T-helper 17 cell (primary cell): ENCODE measurements at regions not wholly inside any gene's neighbourhood (a gene's known extent, or its start where the extent isn't known, plus 50 kb on each side); places are given as distances from the start of the nearest gene placed in this dataset.
A peak's percentile ranks its signal among the peaks of the same experiment; 100 is the strongest.

Experiments used
- ATAC-seq: fragments of 150-1000 bp; cut with Tn5 transposase; 2 replicates; pipeline ENCODE4 v1.10.0; 2021; ENCODE audit warnings: mild to moderate bottlenecking, moderate library complexity
- DNase-seq, 3 donors: peaks; one replicate each; pipeline versions ENCODE4 v3.0.0 to v3.0.0-alpha.2; 2020 to 2021
- H3K9me3 ChIP-seq: one replicate; pipeline ENCODE4 v1.7.0; 2013; ENCODE audit warnings: low read length, mild to moderate bottlenecking; ENCODE audit not compliant: control insufficient read depth, poor library complexity, severe bottlenecking
- H3K27ac Mint-ChIP-seq: one replicate; pipeline ENCODE4 v1.8.0; 2022; ENCODE audit warnings: mild to moderate bottlenecking, moderate library complexity, mixed read lengths
- H3K27me3 Mint-ChIP-seq: one replicate; pipeline ENCODE4 v1.8.0; 2022; ENCODE audit warnings: mixed read lengths
- H3K36me3 Mint-ChIP-seq: one replicate; pipeline ENCODE4 v1.8.0; 2022; ENCODE audit warnings: low read depth, mixed read lengths
- H3K4me1 Mint-ChIP-seq: one replicate; pipeline ENCODE4 v1.8.0; 2022; ENCODE audit warnings: mild to moderate bottlenecking, mixed read lengths
- H3K4me3 Mint-ChIP-seq: one replicate; pipeline ENCODE4 v1.8.0; 2022; ENCODE audit warnings: mild to moderate bottlenecking, moderate library complexity, mixed read lengths

DNA sequence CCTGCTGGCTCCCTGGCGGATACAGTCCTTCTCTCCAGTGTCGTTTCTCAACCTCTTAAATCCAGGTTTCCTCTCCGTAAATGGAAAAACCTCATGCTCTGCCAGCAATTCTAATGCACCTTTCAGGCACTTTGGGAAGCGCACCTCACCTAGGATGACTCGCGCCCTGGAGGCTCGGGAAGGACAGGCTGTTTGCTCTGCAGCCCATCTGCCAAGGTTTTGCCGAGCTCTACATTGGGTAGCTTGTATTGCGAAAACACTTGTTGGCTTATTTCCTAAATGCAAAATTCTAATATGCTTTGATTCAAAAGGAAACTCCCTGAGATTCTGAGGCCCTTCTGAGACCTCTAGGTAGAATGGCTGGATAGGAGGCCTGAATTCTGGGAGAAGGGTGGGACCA is 102.6 kb upstream of the MLN start:
- Mint-ChIP-seq H3K4me3 (peak overlapping the region; percentile 89), H3K4me1 (peaks cover 53% of the 10 kb centered on the region), H3K27me3 (no peaks in the 10 kb centered on the region), H3K27ac (peak overlapping the region; percentile 92), H3K36me3 (no peaks in the 10 kb centered on the region)
- H3K9me3 ChIP-seq, result no peaks in the 10 kb centered on the region
- ATAC-seq (no peak), DNase-seq (no peak)

DNA sequence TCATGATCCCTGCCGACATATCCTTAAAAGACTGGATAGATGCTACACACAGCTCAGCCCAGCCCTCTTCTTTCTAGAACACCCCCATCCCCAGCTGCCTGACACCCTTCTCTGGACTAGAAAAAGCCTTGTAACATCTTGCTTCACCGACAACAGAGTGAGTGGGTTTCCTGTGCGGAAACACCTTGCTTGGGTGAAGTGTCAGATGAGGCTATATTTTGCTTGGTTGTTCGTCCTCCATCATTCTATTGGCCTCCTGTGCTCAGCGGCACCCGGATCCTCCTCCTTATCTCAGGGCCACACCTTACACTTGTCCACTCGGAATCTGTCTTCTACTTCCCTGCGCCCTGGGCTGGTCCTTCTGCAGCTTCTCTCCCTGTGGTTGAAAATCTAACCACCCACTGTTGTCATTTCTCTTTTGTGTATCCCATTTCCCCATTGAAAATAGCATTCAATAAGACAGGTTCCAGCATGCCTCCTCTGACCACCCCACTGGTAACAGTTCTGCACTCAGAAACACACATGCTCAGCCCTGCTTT is 101.3 kb upstream of the MLN start:
- ATAC-seq (peak; percentile 77), DNase-seq (peak in 2 of 3 donors; percentile 22 to 30)
- Mint-ChIP-seq H3K27me3 (no peaks in the 10 kb centered on the region), H3K4me3 (peak overlapping the region; percentile 89), H3K27ac (peak overlapping the region; percentile 92), H3K36me3 (no peaks in the 10 kb centered on the region), H3K4me1 (peaks cover 51% of the 10 kb centered on the region)
- H3K9me3 ChIP-seq, result no peaks in the 10 kb centered on the region

DNA sequence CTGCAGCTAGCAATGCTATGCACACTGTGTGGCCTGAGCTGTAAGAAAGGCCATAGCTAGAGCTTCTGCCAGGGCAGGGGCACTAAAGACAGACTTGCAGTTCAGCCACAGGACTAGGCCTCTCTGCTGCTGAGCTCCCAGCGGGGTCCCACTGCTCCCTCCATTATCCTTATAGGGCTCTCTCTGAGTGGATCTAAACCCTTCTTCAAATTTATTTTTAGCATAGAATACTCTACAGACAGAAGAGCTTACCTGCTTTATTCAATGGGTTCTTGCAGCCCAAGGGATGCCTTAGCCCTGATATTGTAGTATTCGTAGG is 100.9 kb upstream of the MLN start:
- DNase-seq (no peak), ATAC-seq (no peak)
- Mint-ChIP-seq H3K27ac (peak overlapping the region; percentile 92), H3K4me1 (peaks cover 47% of the 10 kb centered on the region), H3K27me3 (no peaks in the 10 kb centered on the region), H3K36me3 (no peaks in the 10 kb centered on the region), H3K4me3 (peak overlapping the region; percentile 89)
- H3K9me3 ChIP-seq, result no peaks in the 10 kb centered on the region

DNA sequence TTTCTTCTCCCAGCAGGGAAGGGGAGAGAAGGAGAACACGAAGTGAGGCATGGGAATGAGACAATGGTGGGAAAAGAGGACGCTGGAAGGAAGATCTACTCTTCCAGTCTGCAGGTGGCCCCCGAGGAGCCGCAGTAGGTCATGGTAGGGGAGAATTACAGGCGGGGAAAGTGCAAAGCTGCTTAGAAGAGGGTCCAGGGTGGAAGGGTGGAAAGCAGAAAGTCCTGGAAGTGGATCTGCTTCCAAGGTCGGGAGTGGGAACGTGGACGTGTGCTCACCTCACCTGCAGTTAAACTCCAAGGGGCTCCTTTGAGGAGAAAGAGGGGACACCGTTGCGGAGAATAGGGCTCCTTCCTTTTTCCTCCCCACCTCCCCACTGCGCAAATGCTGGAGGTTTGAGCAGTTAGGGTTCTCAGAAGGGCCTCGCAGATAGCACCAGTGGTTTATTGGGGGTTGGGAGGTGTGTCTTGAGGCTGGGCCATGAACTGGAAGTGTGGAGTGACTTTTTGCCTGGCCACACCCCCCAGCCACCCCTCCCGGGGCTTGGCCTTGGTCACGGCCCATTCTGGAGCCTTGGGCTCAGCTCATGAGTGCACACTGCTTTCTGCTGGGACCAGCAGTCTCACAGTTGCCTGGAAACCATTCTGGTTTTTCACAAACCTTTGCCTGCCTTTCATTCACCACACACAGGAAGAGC is 100.4 kb upstream of the MLN start:
- peaks cover 47% of the 10 kb centered on the region for H3K4me1 Mint-ChIP-seq
- DNase-seq, result peak; percentile 28 to 44 (median 32)

DNA sequence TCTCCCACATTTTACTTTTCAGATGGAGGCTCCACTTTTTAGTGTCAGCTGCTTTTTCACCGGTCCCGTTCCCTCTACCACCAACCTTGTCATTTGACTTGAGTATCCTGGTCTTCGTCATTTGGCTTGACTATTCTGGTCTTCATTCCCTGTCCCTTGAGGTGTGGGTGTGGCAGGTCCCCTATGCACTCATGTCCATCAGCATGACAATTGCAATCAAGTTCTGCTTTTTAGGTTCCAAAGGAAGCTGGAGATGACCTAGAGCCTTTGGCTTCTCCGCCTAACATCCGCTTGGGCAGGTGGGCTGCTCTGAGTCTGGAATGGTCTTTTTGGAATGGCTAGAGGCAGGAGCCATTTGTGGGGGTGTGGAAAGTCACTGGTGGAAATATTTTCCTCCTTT is 99.8 kb upstream of the MLN start:
- ATAC-seq, result no peak
- Mint-ChIP-seq H3K27ac (peak overlapping the region; percentile 92), H3K4me1 (peaks cover 44% of the 10 kb centered on the region), H3K36me3 (no peaks in the 10 kb centered on the region), H3K4me3 (peak overlapping the region; percentile 89), H3K27me3 (no peaks in the 10 kb centered on the region)
- no peak for DNase-seq
- H3K9me3 ChIP-seq, result no peaks in the 10 kb centered on the region

More for the DNA sequence above, 100.4 kb upstream of the MLN start:
- H3K27me3 Mint-ChIP-seq, result no peaks in the 10 kb centered on the region
- no peaks in the 10 kb centered on the region for H3K36me3 Mint-ChIP-seq
- H3K9me3 ChIP-seq, result no peaks in the 10 kb centered on the region
- H3K27ac Mint-ChIP-seq, result peak overlapping the region; percentile 92
- ATAC-seq, result peak; percentile 89
- peak overlapping the region; percentile 89 for H3K4me3 Mint-ChIP-seq

DNA sequence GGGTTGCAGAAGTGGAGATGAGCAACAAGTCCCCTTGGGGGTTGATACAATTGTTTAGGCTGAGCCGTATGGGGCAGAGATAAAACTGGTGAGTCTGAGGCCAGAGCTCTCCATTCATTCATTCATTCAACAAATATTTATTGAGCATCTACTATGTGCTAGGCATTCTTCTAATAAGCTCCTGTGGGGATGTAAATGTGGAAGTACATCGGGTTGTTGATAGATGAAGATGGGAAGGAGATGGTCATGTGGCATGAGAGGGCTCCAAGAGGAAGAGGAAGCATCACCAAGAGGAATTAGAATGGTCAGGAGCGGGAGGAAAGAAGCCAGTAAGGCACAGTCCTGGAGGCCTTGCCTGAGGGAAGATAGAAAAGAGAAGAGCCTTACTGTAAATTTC is 98.7 kb upstream of the MLN start:
- H3K4me3 Mint-ChIP-seq, result no peak overlapping the region
- ATAC-seq (no peak), DNase-seq (no peak)
- peak overlapping the region; percentile 60 for H3K27ac Mint-ChIP-seq
- no peaks in the 10 kb centered on the region for H3K36me3 Mint-ChIP-seq
- H3K9me3 ChIP-seq, result no peaks in the 10 kb centered on the region
- H3K27me3 Mint-ChIP-seq, result no peaks in the 10 kb centered on the region
- peaks cover 43% of the 10 kb centered on the region for H3K4me1 Mint-ChIP-seq

DNA sequence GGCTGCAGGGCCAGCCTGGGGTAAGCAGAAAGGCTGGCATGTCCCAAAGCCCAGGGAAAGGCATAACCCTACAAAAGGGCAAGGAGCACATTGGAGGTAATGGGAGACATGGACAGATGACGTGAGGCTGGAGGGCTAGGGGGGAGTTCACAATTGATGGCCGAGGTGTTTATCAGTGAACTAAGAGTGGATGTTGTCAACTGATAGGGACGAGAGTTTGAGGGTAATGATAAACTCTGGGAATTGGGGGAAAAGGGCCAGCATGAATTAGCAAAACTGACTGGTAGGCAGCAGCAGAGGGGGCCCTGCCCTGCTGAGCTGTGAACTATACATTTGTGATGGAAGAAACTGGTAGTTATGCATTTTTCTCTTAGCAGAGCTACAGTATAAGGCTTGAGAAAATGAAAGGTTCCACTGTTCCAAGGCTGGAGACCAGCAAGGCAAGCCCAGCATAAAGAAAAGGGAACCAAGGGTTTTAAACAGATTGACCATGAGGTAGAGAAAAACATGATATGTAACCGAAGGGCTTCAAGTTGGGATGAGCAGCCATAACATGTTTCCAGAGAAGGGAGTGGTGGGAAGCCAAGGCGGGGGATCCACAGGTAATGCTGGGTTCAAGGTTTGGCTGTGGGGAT is 98.1 kb upstream of the MLN start:
- Mint-ChIP-seq H3K27ac (peak overlapping the region; percentile 60), H3K36me3 (no peaks in the 10 kb centered on the region), H3K27me3 (no peaks in the 10 kb centered on the region), H3K4me3 (no peak overlapping the region), H3K4me1 (peaks cover 41% of the 10 kb centered on the region)
- no peaks in the 10 kb centered on the region for H3K9me3 ChIP-seq
- DNase-seq (no peak), ATAC-seq (no peak)

DNA sequence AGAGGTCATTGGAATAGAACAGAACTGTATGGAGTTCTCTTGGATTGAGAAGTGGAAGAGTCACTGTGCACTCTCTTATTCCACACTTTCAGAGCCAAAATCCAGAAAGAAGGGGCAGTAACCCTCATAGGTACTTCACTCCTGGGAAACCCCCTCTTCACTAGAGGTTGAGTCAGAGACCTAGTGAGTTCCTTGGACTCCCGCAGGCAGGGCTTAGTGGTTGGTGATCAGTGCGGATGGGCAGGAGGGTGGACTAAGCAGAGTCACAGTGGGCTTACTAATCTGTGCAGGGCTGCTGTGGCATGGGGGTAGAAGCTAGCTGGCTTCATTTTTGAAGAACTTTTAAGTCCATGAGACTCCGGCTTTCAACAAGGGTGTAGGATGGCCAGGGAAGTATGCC is 95.0 kb upstream of the MLN start:
- ATAC-seq, result no peak
- H3K9me3 ChIP-seq, result no peaks in the 10 kb centered on the region
- no peaks in the 10 kb centered on the region for H3K27me3 Mint-ChIP-seq
- no peak overlapping the region for H3K4me3 Mint-ChIP-seq
- no peaks in the 10 kb centered on the region for H3K36me3 Mint-ChIP-seq
- no peak for DNase-seq
- peak overlapping the region; percentile 59 for H3K27ac Mint-ChIP-seq
- peaks cover 18% of the 10 kb centered on the region for H3K4me1 Mint-ChIP-seq

DNA sequence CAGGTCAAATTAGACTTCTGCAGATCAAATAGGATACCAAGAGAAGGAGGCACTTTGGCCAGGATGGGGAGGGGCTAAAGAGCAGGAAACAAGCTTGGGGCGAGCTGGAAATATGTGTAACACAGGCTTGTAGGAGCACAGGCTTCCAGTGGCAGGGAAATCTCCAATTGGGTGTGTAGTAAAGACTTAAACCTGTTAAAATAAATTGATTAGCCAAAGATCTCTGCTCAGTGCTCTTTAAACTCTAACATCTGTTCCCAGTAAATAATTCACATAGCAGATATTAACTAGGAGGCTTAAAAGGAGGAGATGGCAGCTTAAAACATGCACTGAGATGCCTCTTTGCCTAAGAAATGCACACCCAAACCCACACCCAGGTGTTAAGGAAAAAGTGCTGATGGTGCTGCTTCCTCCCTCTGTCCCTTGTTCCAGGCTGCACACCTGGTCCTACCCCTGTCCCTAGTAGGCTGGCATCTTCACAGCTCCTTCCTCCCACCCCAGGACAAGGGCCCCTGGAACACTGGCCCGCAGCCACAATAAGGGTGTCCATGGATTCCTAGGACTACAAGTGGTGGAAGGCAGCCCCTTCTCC is 93.5 kb upstream of the MLN start:
- H3K4me1 Mint-ChIP-seq, result peaks cover 14% of the 10 kb centered on the region
- no peak for DNase-seq
- no peak overlapping the region for H3K27ac Mint-ChIP-seq
- peaks cover 5% of the 10 kb centered on the region for H3K27me3 Mint-ChIP-seq
- no peak overlapping the region for H3K4me3 Mint-ChIP-seq
- H3K9me3 ChIP-seq, result no peaks in the 10 kb centered on the region
- H3K36me3 Mint-ChIP-seq, result no peaks in the 10 kb centered on the region
- no peak for ATAC-seq

DNA sequence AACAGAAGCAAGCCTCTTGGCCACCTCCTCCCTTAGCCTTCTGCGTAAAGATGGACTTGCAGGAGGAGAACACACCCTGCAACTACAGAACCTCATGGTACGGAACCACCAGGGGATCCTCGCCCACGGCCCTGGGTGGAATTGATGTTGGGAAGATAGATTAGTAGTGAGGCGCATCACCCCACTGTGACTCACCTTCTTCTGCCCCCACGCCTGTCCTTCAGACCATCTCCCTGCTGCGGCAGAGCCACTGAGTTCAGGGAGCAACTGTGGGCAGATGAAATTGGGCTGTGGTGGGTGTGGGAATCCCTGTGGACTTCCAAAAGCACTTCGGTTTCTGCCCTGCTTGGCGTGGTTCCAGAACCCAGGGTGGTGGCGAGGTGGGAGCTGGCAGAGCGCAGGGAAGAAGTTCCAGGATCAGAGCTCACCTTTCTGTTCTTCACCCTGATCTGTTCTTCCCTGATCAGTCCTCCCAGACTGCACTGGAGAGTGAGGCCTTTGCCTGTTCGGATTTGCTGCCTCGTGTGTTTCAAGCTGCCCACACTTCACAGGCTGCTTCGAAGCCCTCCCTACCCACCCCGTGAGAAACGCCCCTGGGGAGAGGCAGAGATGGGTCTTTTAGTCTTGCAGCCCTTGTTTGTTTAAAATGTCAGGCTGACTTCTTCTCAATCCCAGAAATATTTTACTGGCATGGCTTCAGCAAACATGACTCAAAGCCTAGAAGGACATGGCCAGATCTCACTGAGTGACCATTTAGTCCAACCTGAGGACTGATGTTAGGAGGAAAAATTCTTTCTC is 92.8 kb upstream of the MLN start:
- Mint-ChIP-seq H3K4me3 (no peak overlapping the region), H3K4me1 (peaks cover 14% of the 10 kb centered on the region)

DNA sequence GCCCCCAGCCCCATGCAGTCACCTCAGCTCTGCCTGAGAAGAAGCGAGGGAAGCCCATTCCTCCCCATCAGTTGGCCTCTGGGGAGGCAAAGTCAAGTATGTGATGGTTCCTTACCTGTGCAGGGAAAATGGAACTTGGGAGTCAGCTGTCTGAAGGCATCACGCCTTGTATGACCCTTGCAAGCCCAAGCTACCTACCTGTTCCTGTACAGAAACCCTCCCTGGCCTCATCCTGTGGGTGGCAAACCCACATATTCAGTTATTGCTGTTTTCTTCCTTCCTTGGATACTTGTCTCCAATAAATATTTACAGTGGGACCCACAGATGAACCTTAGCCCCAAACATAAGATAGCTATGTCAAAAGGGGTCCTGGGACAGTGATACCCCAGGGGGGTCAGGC is 92.2 kb upstream of the MLN start:
- Mint-ChIP-seq H3K4me3 (no peak overlapping the region), H3K27ac (peak overlapping the region; percentile 68), H3K4me1 (peaks cover 14% of the 10 kb centered on the region), H3K36me3 (no peaks in the 10 kb centered on the region), H3K27me3 (peaks cover 6% of the 10 kb centered on the region)
- ATAC-seq, result no peak
- H3K9me3 ChIP-seq, result no peaks in the 10 kb centered on the region
- no peak for DNase-seq

More for the DNA sequence above, 92.8 kb upstream of the MLN start:
- DNase-seq (no peak), ATAC-seq (no peak)
- H3K9me3 ChIP-seq, result no peaks in the 10 kb centered on the region
- Mint-ChIP-seq H3K27me3 (peaks cover 5% of the 10 kb centered on the region), H3K36me3 (no peaks in the 10 kb centered on the region), H3K27ac (peak overlapping the region; percentile 68)

DNA sequence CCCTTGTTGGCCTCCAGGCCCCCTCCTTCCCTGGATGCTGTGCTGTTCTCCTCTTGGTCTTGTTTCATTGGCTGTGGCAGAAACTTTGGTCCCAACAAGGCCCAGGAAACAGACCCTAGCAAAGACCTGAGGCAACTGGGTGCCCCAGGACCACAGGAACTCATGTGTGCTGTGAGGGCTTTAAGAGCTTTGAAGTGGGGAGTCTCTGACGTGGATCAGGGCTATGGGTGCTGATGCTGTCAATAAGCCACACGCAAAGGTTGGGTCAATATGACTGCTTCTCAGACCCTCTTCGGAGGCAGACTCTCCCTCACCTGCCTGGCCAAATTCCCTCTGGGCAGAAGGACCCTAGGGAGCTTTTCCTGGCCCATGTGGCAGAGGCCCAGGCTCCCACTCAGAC is 91.5 kb upstream of the MLN start:
- H3K27me3 Mint-ChIP-seq, result peaks cover 13% of the 10 kb centered on the region
- no peaks in the 10 kb centered on the region for H3K36me3 Mint-ChIP-seq
- peak; percentile 84 for ATAC-seq
- no peak for DNase-seq
- peak overlapping the region; percentile 68 for H3K27ac Mint-ChIP-seq
- H3K9me3 ChIP-seq, result no peaks in the 10 kb centered on the region
- peak overlapping the region; percentile 12 for H3K4me3 Mint-ChIP-seq
- peaks cover 14% of the 10 kb centered on the region for H3K4me1 Mint-ChIP-seq

DNA sequence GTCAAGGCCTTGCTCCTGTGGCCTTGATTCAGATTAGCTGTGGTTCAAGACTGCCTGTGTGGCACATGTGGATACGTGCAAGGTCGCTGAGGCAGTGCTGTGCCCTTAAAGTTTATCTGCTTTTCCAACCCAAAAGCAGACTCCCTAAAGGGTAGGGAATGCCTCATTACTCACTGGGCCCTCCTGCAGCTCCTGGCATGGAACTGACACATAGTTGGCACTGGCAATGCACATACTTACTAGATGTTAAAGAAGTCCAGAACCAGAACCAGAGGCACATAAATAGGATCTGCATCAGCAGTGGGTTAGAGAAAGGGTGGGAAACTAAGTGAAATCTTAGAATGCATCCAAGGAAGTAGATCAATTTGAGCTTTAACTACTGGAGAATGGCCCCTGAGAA is 90.6 kb upstream of the MLN start:
- Mint-ChIP-seq H3K27me3 (peaks cover 18% of the 10 kb centered on the region), H3K4me1 (peaks cover 15% of the 10 kb centered on the region), H3K27ac (no peak overlapping the region), H3K36me3 (no peaks in the 10 kb centered on the region), H3K4me3 (no peak overlapping the region)
- DNase-seq, result no peak
- no peaks in the 10 kb centered on the region for H3K9me3 ChIP-seq
- ATAC-seq, result no peak
